GM06990 (cell line): ENCODE measurements at regions not wholly inside any gene's neighbourhood (a gene's known extent, or its start where the extent isn't known, plus 50 kb on each side); places are given as distances from the start of the nearest gene placed in this dataset.

Experiments
- DNase-seq: peaks from one replicate; pipeline ENCODE4 v3.0.0-alpha.2; 2011; ENCODE audit not compliant: insufficient read length; ENCODE audit errors: extremely low read depth
- H3K27me3 ChIP-seq: replicated peaks from 2 replicates; pipeline ENCODE4 v1.6.0; 2011; ENCODE audit warnings: low read length; ENCODE audit not compliant: control insufficient read depth, insufficient read depth
- H3K36me3 ChIP-seq: 2 replicates; pipeline ENCODE4 v1.5.1; 2011; ENCODE audit warnings: low read length; ENCODE audit not compliant: control insufficient read depth, insufficient read depth
- H3K4me3 ChIP-seq: replicated peaks from 2 replicates; pipeline ENCODE4 v1.5.1; 2011; ENCODE audit warnings: low read depth, mild to moderate bottlenecking, control low read depth, low read length
- TF ChIP-seq, protein P1 (sequence below): IDR thresholded peaks from 2 replicates; pipeline ENCODE4 v1.5.1; 2011; ENCODE audit warnings: low read length, control low read depth, mild to moderate bottlenecking, inconsistent platforms; ENCODE audit not compliant: insufficient read depth, poor library complexity, severe bottlenecking

DNA sequence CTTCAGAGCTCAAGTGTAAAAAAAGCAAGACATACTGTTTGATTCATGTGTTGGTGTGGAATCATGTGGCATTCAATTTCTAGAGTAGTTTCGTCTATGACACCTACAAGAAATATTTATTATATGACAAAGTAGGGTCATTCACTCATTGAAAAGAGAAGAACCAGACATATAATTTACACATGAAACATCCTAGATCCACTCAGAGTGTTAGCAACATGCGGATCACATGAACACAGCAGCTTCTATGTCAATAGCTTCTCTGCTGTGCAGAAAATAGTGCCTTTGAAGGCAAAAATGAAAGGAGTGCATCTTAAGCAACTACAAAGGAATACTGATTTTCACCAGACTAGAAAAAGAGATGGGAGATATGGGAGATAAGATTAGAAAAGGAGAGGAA is 569.8 kb downstream of the RPS29 start:
- DNase-seq, result no peak
- TF ChIP-seq, protein P1, sequence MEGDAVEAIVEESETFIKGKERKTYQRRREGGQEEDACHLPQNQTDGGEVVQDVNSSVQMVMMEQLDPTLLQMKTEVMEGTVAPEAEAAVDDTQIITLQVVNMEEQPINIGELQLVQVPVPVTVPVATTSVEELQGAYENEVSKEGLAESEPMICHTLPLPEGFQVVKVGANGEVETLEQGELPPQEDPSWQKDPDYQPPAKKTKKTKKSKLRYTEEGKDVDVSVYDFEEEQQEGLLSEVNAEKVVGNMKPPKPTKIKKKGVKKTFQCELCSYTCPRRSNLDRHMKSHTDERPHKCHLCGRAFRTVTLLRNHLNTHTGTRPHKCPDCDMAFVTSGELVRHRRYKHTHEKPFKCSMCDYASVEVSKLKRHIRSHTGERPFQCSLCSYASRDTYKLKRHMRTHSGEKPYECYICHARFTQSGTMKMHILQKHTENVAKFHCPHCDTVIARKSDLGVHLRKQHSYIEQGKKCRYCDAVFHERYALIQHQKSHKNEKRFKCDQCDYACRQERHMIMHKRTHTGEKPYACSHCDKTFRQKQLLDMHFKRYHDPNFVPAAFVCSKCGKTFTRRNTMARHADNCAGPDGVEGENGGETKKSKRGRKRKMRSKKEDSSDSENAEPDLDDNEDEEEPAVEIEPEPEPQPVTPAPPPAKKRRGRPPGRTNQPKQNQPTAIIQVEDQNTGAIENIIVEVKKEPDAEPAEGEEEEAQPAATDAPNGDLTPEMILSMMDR, result no peak
- Histone ChIP-seq H3K36me3 (no peaks in the 10 kb centered on the region), H3K4me3 (no peak overlapping the region), H3K27me3 (no peaks in the 10 kb centered on the region)

DNA sequence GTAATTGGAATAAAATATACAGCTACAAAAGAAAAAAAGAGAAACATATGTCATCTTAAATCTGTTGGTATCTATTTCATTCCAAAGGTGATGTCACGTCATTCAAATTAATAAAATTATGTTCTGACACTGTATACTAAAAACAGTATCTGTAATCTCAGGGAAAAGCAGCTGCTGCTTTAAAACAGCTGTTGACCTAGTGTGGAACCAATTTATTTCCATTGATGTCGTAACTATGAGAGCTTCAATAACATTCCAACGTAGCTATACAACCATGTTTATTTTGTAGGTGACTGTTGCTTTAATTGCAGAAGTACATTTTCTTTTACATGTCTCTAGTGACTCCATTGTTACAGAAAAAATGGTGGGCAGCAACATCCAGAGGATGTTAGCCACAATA is 571.7 kb downstream of the RPS29 start:
- no peak for DNase-seq
- Histone ChIP-seq H3K4me3 (no peak overlapping the region), H3K36me3 (no peaks in the 10 kb centered on the region), H3K27me3 (no peaks in the 10 kb centered on the region)
- TF ChIP-seq, protein P1, result no peak

DNA sequence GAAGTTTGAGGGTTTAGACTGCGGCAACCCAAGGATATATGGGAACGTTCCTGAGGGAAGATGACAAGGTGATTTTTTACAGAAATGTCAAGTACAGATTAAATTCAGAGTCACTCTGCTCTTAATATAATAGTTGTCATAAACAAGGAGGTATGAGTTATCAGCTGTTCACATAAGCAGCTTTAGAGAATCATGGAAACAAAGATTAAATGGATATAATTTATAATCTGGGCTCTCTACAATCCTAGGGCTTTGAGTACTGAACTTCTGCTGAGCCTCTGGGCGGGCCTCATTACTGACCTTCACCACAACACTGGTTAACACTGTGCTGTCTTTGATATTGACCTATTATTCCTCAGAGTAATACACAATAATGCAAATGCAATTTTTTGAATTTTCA is 577.8 kb downstream of the RPS29 start:
- no peaks in the 10 kb centered on the region for H3K36me3 ChIP-seq
- no peak for DNase-seq
- H3K27me3 ChIP-seq, result no peaks in the 10 kb centered on the region
- TF ChIP-seq, protein P1, result no peak
- no peak overlapping the region for H3K4me3 ChIP-seq

DNA sequence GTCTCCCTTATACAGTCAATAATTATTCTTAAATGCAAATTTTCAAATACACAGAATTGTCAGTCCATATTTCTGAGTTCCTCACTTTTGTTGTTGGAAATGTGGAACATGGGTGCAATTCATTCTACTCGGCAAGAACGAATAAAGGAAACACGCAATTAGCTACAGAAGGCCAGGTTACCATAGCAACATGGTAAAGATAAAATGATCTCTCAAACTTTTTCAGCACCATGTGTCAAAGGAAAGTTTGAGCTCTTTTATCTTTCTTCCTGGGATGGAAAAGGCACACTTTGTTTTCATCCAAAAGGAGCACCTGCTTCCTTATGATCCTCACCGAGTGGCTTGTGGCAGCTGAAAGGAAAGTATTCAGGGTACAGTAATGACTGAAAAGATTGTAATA is 595.0 kb downstream of the RPS29 start:
- H3K27me3 ChIP-seq, result no peaks in the 10 kb centered on the region
- TF ChIP-seq, protein P1, result no peak
- no peaks in the 10 kb centered on the region for H3K36me3 ChIP-seq
- no peak overlapping the region for H3K4me3 ChIP-seq
- DNase-seq, result no peak

DNA sequence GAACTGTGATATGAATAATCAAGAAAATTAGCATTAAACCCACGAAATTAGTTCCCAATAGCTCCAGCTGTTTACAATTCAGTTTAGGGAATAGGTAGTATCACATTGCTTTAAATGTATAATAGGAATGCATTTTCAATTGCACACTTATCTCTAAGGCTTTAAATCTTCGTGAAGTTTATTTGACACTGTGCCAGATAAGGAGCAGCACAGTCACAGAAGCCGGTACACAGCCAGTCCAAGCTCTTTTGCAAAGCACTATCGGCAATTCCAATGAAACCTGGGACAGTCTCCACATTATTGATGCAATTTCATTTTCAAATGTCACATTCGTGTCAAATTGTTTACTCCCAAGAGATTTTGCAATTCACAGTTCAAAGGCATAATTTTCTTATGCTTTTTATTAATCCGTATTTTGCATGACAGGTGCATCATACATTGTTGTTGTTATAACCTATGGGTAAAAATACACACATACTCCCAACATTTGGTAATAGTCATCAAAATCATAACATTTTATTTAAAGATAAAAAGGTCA is 602.8 kb downstream of the RPS29 start:
- no peak for DNase-seq
- Histone ChIP-seq H3K4me3 (no peak overlapping the region), H3K27me3 (no peaks in the 10 kb centered on the region), H3K36me3 (no peaks in the 10 kb centered on the region)
- TF ChIP-seq, protein P1, result no peak

DNA sequence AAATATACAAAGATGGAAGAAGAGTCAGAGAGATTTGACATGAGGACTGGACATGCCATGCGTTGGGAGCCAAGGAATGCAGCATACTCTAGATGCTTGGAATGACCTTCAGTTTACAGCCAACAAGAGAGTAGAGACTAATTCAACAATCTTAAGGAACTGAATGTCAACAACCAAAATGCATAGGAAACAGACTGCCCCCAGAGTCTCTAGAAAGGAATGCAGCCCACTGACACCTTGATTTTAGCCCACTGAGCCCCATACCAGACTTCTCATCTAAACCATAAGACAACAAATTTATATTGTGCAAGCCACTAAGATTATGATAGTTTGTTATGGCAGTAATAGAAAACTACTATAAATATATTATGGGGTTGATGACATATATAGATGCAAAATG is 611.2 kb downstream of the RPS29 start:
- TF ChIP-seq, protein P1, result no peak
- DNase-seq, result no peak
- Histone ChIP-seq H3K27me3 (no peaks in the 10 kb centered on the region), H3K4me3 (no peak overlapping the region), H3K36me3 (no peaks in the 10 kb centered on the region)
